H9 (cell line): ENCODE measurements at regions not wholly inside any gene's neighbourhood (a gene's known extent, or its start where the extent isn't known, plus 50 kb on each side); places are given as distances from the start of the nearest gene placed in this dataset.
A peak's percentile ranks its signal among the peaks of the same experiment; 100 is the strongest.

ENCODE experiments used
- DNase-seq: peaks from one replicate; pipeline ENCODE4 v3.0.0-alpha.2; 2017
- H2AFZ ChIP-seq: one replicate; pipeline ENCODE4 v1.6.1; 2013; ENCODE audit warnings: mild to moderate bottlenecking, low read length, control low read depth, moderate library complexity
- H2AK5ac ChIP-seq: 2 replicates; pipeline ENCODE4 v1.6.1; 2013; ENCODE audit warnings: low read length, control low read depth, mixed read lengths; ENCODE audit not compliant: insufficient read length
- H2BK120ac ChIP-seq: one replicate; pipeline ENCODE4 v1.6.1; 2013; ENCODE audit warnings: low read depth, mild to moderate bottlenecking, low read length, control low read depth, inconsistent platforms; ENCODE audit not compliant: poor library complexity, severe bottlenecking
- H2BK12ac ChIP-seq: 2 replicates; pipeline ENCODE4 v1.6.1; 2013; ENCODE audit warnings: low read length, control low read depth, mixed read lengths, low read depth; ENCODE audit not compliant: insufficient read length
- H2BK15ac ChIP-seq: 2 replicates; pipeline ENCODE4 v1.6.1; 2013; ENCODE audit warnings: low read depth, low read length, control low read depth
- H2BK20ac ChIP-seq: one replicate; pipeline ENCODE4 v1.6.1; 2013; ENCODE audit warnings: low read depth, mild to moderate bottlenecking, low read length, control low read depth, inconsistent platforms; ENCODE audit not compliant: poor library complexity, severe bottlenecking
- H2BK5ac ChIP-seq: 2 replicates; pipeline ENCODE4 v1.6.1; 2013; ENCODE audit warnings: low read length, control low read depth, mixed read lengths; ENCODE audit not compliant: insufficient read length
- H3K14ac ChIP-seq: 2 replicates; pipeline ENCODE4 v1.6.1; 2013; ENCODE audit warnings: low read length, control low read depth; ENCODE audit not compliant: insufficient read depth
- H3K18ac ChIP-seq: 2 replicates; pipeline ENCODE4 v1.6.1; 2013; ENCODE audit warnings: low read depth, mild to moderate bottlenecking, mixed read lengths, low read length, control low read depth; ENCODE audit not compliant: insufficient read length
- H3K23ac ChIP-seq: 2 replicates; pipeline ENCODE4 v1.6.1; 2013; ENCODE audit warnings: low read length, control low read depth, mixed read lengths, low read depth; ENCODE audit not compliant: insufficient read length
- H3K23me2 ChIP-seq: 2 replicates; pipeline ENCODE4 v1.6.1; 2013; ENCODE audit warnings: low read depth, mild to moderate bottlenecking, mixed read lengths, low read length, control low read depth; ENCODE audit not compliant: insufficient read length, poor library complexity, severe bottlenecking
- H3K27ac ChIP-seq: 2 replicates; pipeline ENCODE4 v1.5.1; 2013; ENCODE audit warnings: low read length, control low read depth, mixed read lengths, low read depth; ENCODE audit not compliant: insufficient read length
- H3K27me3 ChIP-seq: 2 replicates; pipeline ENCODE4 v1.6.1; 2013; ENCODE audit warnings: low read length, control low read depth, inconsistent platforms; ENCODE audit not compliant: insufficient read depth
- H3K4ac ChIP-seq: 2 replicates; pipeline ENCODE4 v1.6.1; 2013; ENCODE audit warnings: low read depth, mild to moderate bottlenecking, control low read depth, inconsistent platforms, low read length, moderate library complexity
- H3K4me1 ChIP-seq: 2 replicates; pipeline ENCODE4 v1.6.1; 2013; ENCODE audit warnings: low read length, control low read depth, inconsistent platforms; ENCODE audit not compliant: insufficient read depth
- H3K4me2 ChIP-seq: 2 replicates; pipeline ENCODE4 v1.6.1; 2013; ENCODE audit warnings: low read length, control low read depth, mixed read lengths; ENCODE audit not compliant: insufficient read length, insufficient read depth
- H3K56ac ChIP-seq: 2 replicates; pipeline ENCODE4 v1.6.1; 2013; ENCODE audit warnings: low read depth, mild to moderate bottlenecking, mixed read lengths, low read length, control low read depth; ENCODE audit not compliant: insufficient read length
- H3K79me1 ChIP-seq: 2 replicates; pipeline ENCODE4 v1.6.1; 2013; ENCODE audit warnings: low read depth, mild to moderate bottlenecking, moderate library complexity, low read length, control low read depth, inconsistent platforms; ENCODE audit not compliant: insufficient read depth, poor library complexity, severe bottlenecking
- H3K79me2 ChIP-seq: 2 replicates; pipeline ENCODE4 v1.6.1; 2013; ENCODE audit warnings: low read length, control low read depth, inconsistent platforms; ENCODE audit not compliant: insufficient read depth
- H3K9ac ChIP-seq: 2 replicates; pipeline ENCODE4 v1.6.1; 2013; ENCODE audit warnings: low read length, control low read depth, mixed read lengths; ENCODE audit not compliant: insufficient read length; ENCODE audit errors: extremely low read depth
- H3K9me3 ChIP-seq: one replicate; pipeline ENCODE4 v1.6.1; 2013; ENCODE audit warnings: low read depth, low read length, inconsistent platforms; ENCODE audit not compliant: control insufficient read depth
- H3T11ph ChIP-seq: one replicate; pipeline ENCODE4 v1.6.1; 2013; ENCODE audit warnings: mild to moderate bottlenecking, low read length, control low read depth, inconsistent platforms
- H4K20me1 ChIP-seq: one replicate; pipeline ENCODE4 v1.6.1; 2013; ENCODE audit not compliant: control insufficient read depth, insufficient read length, insufficient read depth
- H4K5ac ChIP-seq: 2 replicates; pipeline ENCODE4 v1.6.1; 2013; ENCODE audit warnings: low read depth, mild to moderate bottlenecking, mixed read lengths, low read length, control low read depth; ENCODE audit not compliant: insufficient read length
- H4K8ac ChIP-seq: replicated peaks from 2 replicates; pipeline ENCODE4 v1.6.1; 2013; ENCODE audit warnings: low read length, control low read depth, mixed read lengths, low read depth; ENCODE audit not compliant: insufficient read length
- H4K91ac ChIP-seq: 2 replicates; pipeline ENCODE4 v1.6.1; 2013; ENCODE audit warnings: low read depth, mild to moderate bottlenecking, moderate library complexity, mixed read lengths, low read length, control low read depth; ENCODE audit not compliant: insufficient read length
- H3K27ac Mint-ChIP-seq, 3 experiments: 2 replicates in 2 of 3; 3 replicates in 1 of 3; pipeline ENCODE4 v1.8.0; 2020 to 2021; ENCODE audit warnings: mixed read lengths in 3 of 3, mild to moderate bottlenecking in 1 of 3, moderate library complexity in 1 of 3
- H3K27me3 Mint-ChIP-seq: 2 replicates; pipeline ENCODE4 v1.8.0; 2021; ENCODE audit warnings: low read depth, mild to moderate bottlenecking, moderate library complexity, mixed read lengths
- H3K36me3 Mint-ChIP-seq, 3 experiments: 2 replicates in 2 of 3; 3 replicates in 1 of 3; pipeline ENCODE4 v1.8.0; 2020 to 2021; ENCODE audit warnings: low read depth in 3 of 3, mixed read lengths in 3 of 3; ENCODE audit not compliant: insufficient read depth in 1 of 3
- H3K4me1 Mint-ChIP-seq, 2 experiments: 2 replicates each; pipeline ENCODE4 v1.8.0; 2020; ENCODE audit warnings: mixed read lengths in 2 of 2
- H3K4me3 Mint-ChIP-seq, 2 experiments: 2 replicates in 1 of 2; 3 replicates in 1 of 2; pipeline ENCODE4 v1.8.0; 2020 to 2021; ENCODE audit warnings: mild to moderate bottlenecking in 2 of 2, mixed read lengths in 2 of 2, moderate library complexity in 1 of 2
- H3K9me3 Mint-ChIP-seq, 2 experiments: 2 replicates in 1 of 2; 3 replicates in 1 of 2; pipeline ENCODE4 v1.8.0; 2020; ENCODE audit warnings: mild to moderate bottlenecking in 2 of 2, mixed read lengths in 2 of 2, moderate library complexity in 1 of 2
- WGBS: extraction: QIAGEN DNeasy Blood & Tissue Kit; methylation state at CpG from one replicate; pipeline ENCODE4 v1.1.7; 2013; ENCODE audit warnings: missing lambda C conversion rate, low lambda C conversion rate, mixed read lengths; ENCODE audit not compliant: insufficient read length; ENCODE audit errors: extremely low coverage; 5-methylcytosine and 5-hydroxymethylcytosine counted together
- TF ChIP-seq, protein P1 (sequence below): fragments of 200-600 bp; sonication (generic); conservative IDR thresholded peaks from 3 replicates; pipeline ENCODE4 v1.8.0; 2021; ENCODE audit warnings: antibody characterized with exemption, mild to moderate bottlenecking

DNA sequence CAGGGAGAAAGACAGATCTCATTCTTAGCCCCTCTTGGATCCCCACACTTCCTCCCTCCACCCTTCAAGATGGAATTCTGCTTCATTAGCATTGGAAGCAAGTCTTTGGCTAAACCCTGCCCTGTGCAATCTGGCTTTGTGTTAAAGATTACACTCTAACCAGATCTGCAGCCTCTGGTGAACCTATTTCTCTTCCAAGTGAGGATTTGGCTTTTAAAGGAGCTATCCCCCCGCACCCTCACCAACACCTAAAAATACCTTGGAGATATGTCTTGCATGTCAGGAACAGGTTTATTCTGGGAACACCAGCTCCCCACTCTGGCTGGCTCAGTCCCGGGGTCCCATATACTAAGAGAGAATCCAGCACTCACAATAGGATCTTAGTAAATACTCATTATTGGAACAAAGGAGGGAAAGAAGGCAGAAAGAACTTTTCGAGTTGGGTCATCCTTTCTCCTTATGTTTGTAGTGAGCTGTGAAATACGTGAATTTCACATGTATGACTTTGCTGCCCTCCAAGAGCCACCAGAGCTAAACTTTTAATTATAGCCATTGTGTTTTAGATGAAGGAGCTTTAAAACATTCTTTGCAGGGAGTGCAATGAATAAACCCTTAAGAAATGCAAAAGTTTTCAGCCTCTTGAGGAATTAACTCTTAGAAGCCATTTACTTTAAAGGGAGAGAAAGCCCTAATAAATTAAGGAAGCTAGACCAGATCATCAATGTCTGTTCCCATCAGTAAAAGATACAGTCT is 53.7 kb upstream of the HRH2 start:
- no CpG with 5 or more reads among the region's 4 CpGs for WGBS
- no peak overlapping the region for H3K4ac ChIP-seq

More for the DNA sequence above, 53.7 kb upstream of the HRH2 start:
- H2AK5ac ChIP-seq: no peak overlapping the region
- no peak overlapping the region for H3K56ac ChIP-seq
- H4K8ac ChIP-seq: no peak overlapping the region
- Mint-ChIP-seq H3K9me3 (peaks cover 22 to 24% of the 10 kb centered on the region in 2 experiments), H3K27ac (peak overlapping the region; percentile 80 to 94 (median 82)), H3K36me3 (peaks cover 18 to 27% (median 19%) of the 10 kb centered on the region in 3 experiments), H3K27me3 (no peaks in the 10 kb centered on the region), H3K4me3 (peak overlapping the region; percentile 15 to 30; a peak in 3 of 5 replicates), H3K4me1 (peaks cover 35 to 36% of the 10 kb centered on the region in 2 experiments)
- H2BK12ac ChIP-seq: no peak overlapping the region
- no peak for DNase-seq
- peak overlapping the region; percentile 71 for H2BK120ac ChIP-seq
- no peak overlapping the region for H3K23ac ChIP-seq
- H4K5ac ChIP-seq: no peak overlapping the region
- H3K79me1 ChIP-seq: no peaks in the 10 kb centered on the region
- H3K23me2 ChIP-seq: no peaks in the 10 kb centered on the region
- H2BK20ac ChIP-seq: peak overlapping the region; percentile 83
- no peaks in the 10 kb centered on the region for H3K79me2 ChIP-seq
- H3K4me1 ChIP-seq: peaks cover 6% of the 10 kb centered on the region; the same call in 1 of the 2 replicates
- H2BK15ac ChIP-seq: no peak overlapping the region
- no peak overlapping the region for H2BK5ac ChIP-seq
- TF ChIP-seq, protein P1, sequence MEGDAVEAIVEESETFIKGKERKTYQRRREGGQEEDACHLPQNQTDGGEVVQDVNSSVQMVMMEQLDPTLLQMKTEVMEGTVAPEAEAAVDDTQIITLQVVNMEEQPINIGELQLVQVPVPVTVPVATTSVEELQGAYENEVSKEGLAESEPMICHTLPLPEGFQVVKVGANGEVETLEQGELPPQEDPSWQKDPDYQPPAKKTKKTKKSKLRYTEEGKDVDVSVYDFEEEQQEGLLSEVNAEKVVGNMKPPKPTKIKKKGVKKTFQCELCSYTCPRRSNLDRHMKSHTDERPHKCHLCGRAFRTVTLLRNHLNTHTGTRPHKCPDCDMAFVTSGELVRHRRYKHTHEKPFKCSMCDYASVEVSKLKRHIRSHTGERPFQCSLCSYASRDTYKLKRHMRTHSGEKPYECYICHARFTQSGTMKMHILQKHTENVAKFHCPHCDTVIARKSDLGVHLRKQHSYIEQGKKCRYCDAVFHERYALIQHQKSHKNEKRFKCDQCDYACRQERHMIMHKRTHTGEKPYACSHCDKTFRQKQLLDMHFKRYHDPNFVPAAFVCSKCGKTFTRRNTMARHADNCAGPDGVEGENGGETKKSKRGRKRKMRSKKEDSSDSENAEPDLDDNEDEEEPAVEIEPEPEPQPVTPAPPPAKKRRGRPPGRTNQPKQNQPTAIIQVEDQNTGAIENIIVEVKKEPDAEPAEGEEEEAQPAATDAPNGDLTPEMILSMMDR: no peak
- H2AFZ ChIP-seq: no peak overlapping the region
- no peak overlapping the region for H4K91ac ChIP-seq
- no peak overlapping the region for H3T11ph ChIP-seq
- no peak overlapping the region for H3K9ac ChIP-seq
- peak overlapping the region; percentile 2 for H3K4me2 ChIP-seq
- peaks cover 17% of the 10 kb centered on the region for H3K9me3 ChIP-seq
- no peak overlapping the region for H3K18ac ChIP-seq
- peak overlapping the region; percentile 88 for H3K27ac ChIP-seq
- H3K14ac ChIP-seq: no peak overlapping the region
- no peaks in the 10 kb centered on the region for H4K20me1 ChIP-seq
- H3K27me3 ChIP-seq: no peaks in the 10 kb centered on the region
